ENCODE measurements at regions not wholly inside any gene's neighbourhood (a gene's known extent, or its start where the extent isn't known, plus 50 kb on each side); places are given as distances from the start of the nearest gene placed in this dataset.

GRCh38 chr4:111652236-111652635 lies 493.0 kb upstream of the FAM241A start:
- no peak for TF ChIP-seq POLR2AphosphoS5 (IDR thresholded peaks at IDR 0.05; ENCODE audit: low read depth, low read length)
- TF ChIP-seq, protein P1, sequence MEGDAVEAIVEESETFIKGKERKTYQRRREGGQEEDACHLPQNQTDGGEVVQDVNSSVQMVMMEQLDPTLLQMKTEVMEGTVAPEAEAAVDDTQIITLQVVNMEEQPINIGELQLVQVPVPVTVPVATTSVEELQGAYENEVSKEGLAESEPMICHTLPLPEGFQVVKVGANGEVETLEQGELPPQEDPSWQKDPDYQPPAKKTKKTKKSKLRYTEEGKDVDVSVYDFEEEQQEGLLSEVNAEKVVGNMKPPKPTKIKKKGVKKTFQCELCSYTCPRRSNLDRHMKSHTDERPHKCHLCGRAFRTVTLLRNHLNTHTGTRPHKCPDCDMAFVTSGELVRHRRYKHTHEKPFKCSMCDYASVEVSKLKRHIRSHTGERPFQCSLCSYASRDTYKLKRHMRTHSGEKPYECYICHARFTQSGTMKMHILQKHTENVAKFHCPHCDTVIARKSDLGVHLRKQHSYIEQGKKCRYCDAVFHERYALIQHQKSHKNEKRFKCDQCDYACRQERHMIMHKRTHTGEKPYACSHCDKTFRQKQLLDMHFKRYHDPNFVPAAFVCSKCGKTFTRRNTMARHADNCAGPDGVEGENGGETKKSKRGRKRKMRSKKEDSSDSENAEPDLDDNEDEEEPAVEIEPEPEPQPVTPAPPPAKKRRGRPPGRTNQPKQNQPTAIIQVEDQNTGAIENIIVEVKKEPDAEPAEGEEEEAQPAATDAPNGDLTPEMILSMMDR (IDR thresholded peaks at IDR 0.05) = no peak
- no peak for TF ChIP-seq REST (IDR thresholded peaks at IDR 0.05; ENCODE audit: insufficient read depth in 1 of 2, low read depth in 2 of 2, low read length in 1 of 2)
- no peak for TF ChIP-seq SIN3A (IDR thresholded peaks at IDR 0.05; ENCODE audit: borderline replicate concordance, insufficient read depth, low read depth, low read length)
- no peak for TF ChIP-seq TCF7L2 (IDR thresholded peaks at IDR 0.05; ENCODE audit: low read depth, low read length)
